GM12878 (cell line): ENCODE measurements at regions not wholly inside any gene's neighbourhood (a gene's known extent, or its start where the extent isn't known, plus 50 kb on each side); places are given as distances from the start of the nearest gene placed in this dataset.

ENCODE experiments used
- ATAC-seq: fragments of 200-7000 bp; cut with Tn5 transposase; 3 replicates; pipeline ENCODE4 v1.9.1; 2020; ENCODE audit warnings: mild to moderate bottlenecking, moderate library complexity
- BruUV-seq: library from RNA; stranded (reverse); fragments of 400-500 nt; replicated peaks from 2 replicates; lab custom pipeline; 2021; lab: Mats Ljungman, UMichigan
- CTCF ChIA-PET: fragments of 300-600 bp; sonication (Branson Sonifier 250); formaldehyde crosslinking; extraction: SDS; loops from one replicate; lab custom pipeline; 2021; ENCODE audit warnings: inconsistent platforms; lab: Yijun Ruan, JAX
- POLR2A ChIA-PET: fragments of 350-600 bp; formaldehyde crosslinking; extraction: SDS; loops from one replicate; lab custom pipeline; 2021; ENCODE audit warnings: inconsistent platforms; lab: Charles Lee
- RAD21 ChIA-PET: fragments of 300-600 bp; sonication (Branson Sonifier 250); formaldehyde crosslinking; loops from one replicate; lab custom pipeline; 2023; ENCODE audit warnings: antibody characterized with exemption; ENCODE audit not compliant: unreplicated experiment; lab: Charles Lee
- SMC1A ChIA-PET: fragments of 300-600 bp; sonication (Branson Sonifier 250); formaldehyde crosslinking; loops from one replicate; lab custom pipeline; 2023; ENCODE audit not compliant: unreplicated experiment, uncharacterized antibody; lab: Charles Lee
- DNase-seq: peaks from one replicate; pipeline ENCODE4 v3.0.0-alpha.2; 2011; ENCODE audit warnings: low read depth, low spot score
- FAIRE-seq: peaks from 3 replicates; lab custom pipeline; 2011; peaks lifted over from hg19 to GRCh38; lab: Jason Lieb, UNC
- H2AFZ ChIP-seq: 2 replicates; pipeline ENCODE4 v1.6.0; 2011; ENCODE audit warnings: low read depth, low read length, control low read depth; ENCODE audit not compliant: control insufficient read depth
- H3K27ac ChIP-seq: 2 replicates; pipeline ENCODE4 v1.5.1; 2011; ENCODE audit warnings: control low read depth; ENCODE audit not compliant: control insufficient read depth, insufficient read depth
- H3K27me3 ChIP-seq, 2 experiments: replicated peaks in 1 of 2; 2 replicates each; pipeline versions ENCODE4 v1.6.0 to v1.6.1; 2011; ENCODE audit warnings: low read length in 1 of 2; ENCODE audit not compliant: control insufficient read depth in 2 of 2, insufficient read depth in 2 of 2
- H3K36me3 ChIP-seq, 2 experiments: 2 replicates each; pipeline ENCODE4 v1.5.1; 2011; ENCODE audit warnings: low read length in 1 of 2; ENCODE audit not compliant: control insufficient read depth in 2 of 2, insufficient read depth in 2 of 2
- H3K4me1 ChIP-seq: 2 replicates; pipeline ENCODE4 v1.6.1; 2011; ENCODE audit warnings: mild to moderate bottlenecking, low read length, moderate library complexity, mixed read lengths; ENCODE audit not compliant: control insufficient read depth, insufficient read depth
- H3K4me2 ChIP-seq: 2 replicates; pipeline ENCODE4 v1.6.0; 2011; ENCODE audit warnings: control low read depth; ENCODE audit not compliant: control insufficient read depth, insufficient read depth
- H3K4me3 ChIP-seq: fragments of 200-600 bp; sonication (generic); 2 replicates; pipeline ENCODE4 v1.5.1; 2016
- H3K79me2 ChIP-seq: 2 replicates; pipeline ENCODE4 v1.6.0; 2011; ENCODE audit warnings: low read length; ENCODE audit not compliant: control insufficient read depth, insufficient read depth
- H3K9ac ChIP-seq: 2 replicates; pipeline ENCODE4 v1.8.0; 2011; ENCODE audit warnings: low read length, control low read depth, mixed read lengths; ENCODE audit not compliant: control insufficient read depth, insufficient read depth
- H3K9me3 ChIP-seq: replicated peaks from 3 replicates; pipeline ENCODE4 v1.5.1; 2011; ENCODE audit warnings: mild to moderate bottlenecking, low read length; ENCODE audit not compliant: control insufficient read depth, insufficient read depth
- H4K20me1 ChIP-seq: 2 replicates; pipeline ENCODE4 v1.6.0; 2011; ENCODE audit not compliant: control insufficient read depth, insufficient read depth
- CHD2 ChIP-seq: IDR thresholded peaks from 2 replicates; pipeline ENCODE4 v1.6.1; 2011; ENCODE audit warnings: low read depth, low read length, improper control_type of control experiment, borderline replicate concordance
- E2F8 ChIP-seq: fragments of 450-650 bp; IDR thresholded peaks from 2 replicates; pipeline ENCODE4 v1.6.1; 2018; ENCODE audit warnings: mild to moderate bottlenecking, low read depth, moderate library complexity; ENCODE audit not compliant: partially characterized antibody
- MAX ChIP-seq: IDR thresholded peaks from 2 replicates; pipeline ENCODE4 v1.6.1; 2012; ENCODE audit warnings: low read depth, low read length, improper control_type of control experiment
- NFXL1 ChIP-seq: fragments of 450-650 bp; IDR thresholded peaks from 2 replicates; pipeline ENCODE4 v1.6.1; 2017; ENCODE audit warnings: antibody characterized with exemption, mild to moderate bottlenecking, borderline replicate concordance
- NFYA ChIP-seq: IDR thresholded peaks from 2 replicates; pipeline ENCODE4 v1.6.1; 2011; ENCODE audit warnings: low read depth, mild to moderate bottlenecking, low read length, improper control_type of control experiment, borderline replicate concordance
- NR2F1 ChIP-seq: fragments of 450-650 bp; conservative IDR thresholded peaks from 2 replicates; pipeline ENCODE4 v1.6.1; 2017; ENCODE audit warnings: mild to moderate bottlenecking
- PBX3 ChIP-seq: IDR thresholded peaks from 2 replicates; pipeline ENCODE4 v1.6.1; 2011; ENCODE audit warnings: mild to moderate bottlenecking, low read depth, low read length, moderate library complexity; ENCODE audit not compliant: insufficient replicate concordance
- RELA ChIP-seq: fragments of 450-650 bp; IDR thresholded peaks from 2 replicates; pipeline ENCODE4 v1.8.0; 2014; ENCODE audit warnings: borderline replicate concordance; ENCODE audit not compliant: partially characterized antibody
- SKIL ChIP-seq: fragments of 450-650 bp; IDR thresholded peaks from 2 replicates; pipeline ENCODE4 v1.6.1; 2017; ENCODE audit warnings: mild to moderate bottlenecking, low read depth, inconsistent platforms; ENCODE audit not compliant: poor library complexity, severe bottlenecking
- TCF7 ChIP-seq: IDR thresholded peaks from 2 replicates; pipeline ENCODE4 v1.6.1; 2014; ENCODE audit warnings: antibody characterized with exemption, borderline replicate concordance
- ZNF592 ChIP-seq: fragments of 450-650 bp; IDR thresholded peaks from 2 replicates; pipeline ENCODE4 v1.6.1; 2017; ENCODE audit warnings: mild to moderate bottlenecking, moderate library complexity
- in situ Hi-C: fragments of 300-500 bp; cut with MboI; formaldehyde crosslinking; loops from 9 replicates; pipeline ENCODE4 v1.14.3; 2018; ENCODE audit warnings: mixed read lengths
- intact Hi-C: fragments of 100-400 bp; cut with micrococcal nuclease; formaldehyde crosslinking; loops from one replicate; pipeline ENCODE4 v1.14.2; 2022; ENCODE audit not compliant: unreplicated experiment

- in situ Hi-C loops (no loop called here), intact Hi-C loops (no loop called here)
- Histone ChIP-seq H4K20me1 (no peaks in the 10 kb centered on the region), H3K27ac (no peak overlapping the region), H3K79me2 (no peaks in the 10 kb centered on the region), H3K4me3 (no peak overlapping the region), H3K36me3 (no peaks in the 10 kb centered on the region), H3K27me3 (no peaks in the 10 kb centered on the region), H2AFZ (no peak overlapping the region), H3K4me1 (no peaks in the 10 kb centered on the region), H3K9ac (no peak overlapping the region), H3K4me2 (no peak overlapping the region), H3K9me3 (no peaks in the 10 kb centered on the region; the same call in 1 of the 3 replicates)
- ChIA-PET SMC1A (no interaction called here), RAD21 (no interaction called here), CTCF (interaction anchor here (1.0 kb wide), 1 partner anchor 14 kb away, joined by 3 read pairs; no protein-coding TSS in a partner anchor), POLR2A (no interaction called here)
- FAIRE-seq (no peak), DNase-seq (no peak), ATAC-seq (no peak)
- BruUV-seq: no TSS peak
- no peak for TF ChIP-seq TCF7
- no peak for TF ChIP-seq CHD2
- TF ChIP-seq SKIL: no peak
- no peak for TF ChIP-seq MAX
- no peak for TF ChIP-seq RELA
- no peak for TF ChIP-seq NR2F1
- TF ChIP-seq NFYA: no peak
- no peak for TF ChIP-seq E2F8
- TF ChIP-seq NFXL1: no peak
- TF ChIP-seq PBX3: no peak
- TF ChIP-seq ZNF592: no peak
Observed at GRCh38 chr17:77515227-77515626, 374.5 kb downstream of the SEC14L1 start.
